Stimulated activated CD8-positive, alpha-beta memory T cell treated with anti-CD3 and anti-CD28 coated beads, Interleukin-12 subunit alpha, Interleukin-12 subunit beta, amount 100 ng/mL, for 4 hours (primary cell): ENCODE measurements at regions not wholly inside any gene's neighbourhood (a gene's known extent, or its start where the extent isn't known, plus 50 kb on each side); places are given as distances from the start of the nearest gene placed in this dataset.

ENCODE experiments used
- DNase-seq: peaks from one replicate; pipeline ENCODE4 v3.0.0-alpha.2; 2020; ENCODE audit warnings: low read depth

- no peak for DNase-seq
These were observed 178.0 kb upstream of the BMPER start for GRCh38 chr7:33727315-33727714.

- no peak for DNase-seq
These were observed 176.3 kb upstream of the BMPER start for GRCh38 chr7:33728873-33729551.

- DNase-seq: no peak
These were observed 175.6 kb upstream of the BMPER start for GRCh38 chr7:33729726-33730125.

GRCh38 chr7:33730958-33731357 is 174.4 kb upstream of the BMPER start:
- DNase-seq: no peak

GRCh38 chr7:33731912-33732311 is 173.4 kb upstream of the BMPER start:
- no peak for DNase-seq

GRCh38 chr7:33732462-33732861 is 172.9 kb upstream of the BMPER start:
- DNase-seq: no peak

- DNase-seq: no peak
These were observed 171.3 kb upstream of the BMPER start for GRCh38 chr7:33733870-33734650.

- no peak for DNase-seq
These were observed 169.9 kb upstream of the BMPER start for GRCh38 chr7:33735403-33735802.

GRCh38 chr7:33736521-33737221 is 168.7 kb upstream of the BMPER start:
- DNase-seq: no peak

- DNase-seq: no peak
These were observed 166.9 kb upstream of the BMPER start for GRCh38 chr7:33738260-33738935.

GRCh38 chr7:33739286-33739685 is 166.1 kb upstream of the BMPER start:
- no peak for DNase-seq

- no peak for DNase-seq
These were observed 162.8 kb upstream of the BMPER start for GRCh38 chr7:33742521-33742920.

- no peak for DNase-seq
These were observed 162.2 kb upstream of the BMPER start for GRCh38 chr7:33742999-33743587.

GRCh38 chr7:33743594-33743993 is 161.7 kb upstream of the BMPER start:
- no peak for DNase-seq

- no peak for DNase-seq
These were observed 160.9 kb upstream of the BMPER start for GRCh38 chr7:33744293-33745075.

GRCh38 chr7:33745934-33746333 is 159.4 kb upstream of the BMPER start:
- DNase-seq: no peak

GRCh38 chr7:33748793-33749192 is 156.5 kb upstream of the BMPER start:
- DNase-seq: no peak

GRCh38 chr7:33750177-33750576 is 155.2 kb upstream of the BMPER start:
- DNase-seq: no peak

- no peak for DNase-seq
These were observed 153.9 kb upstream of the BMPER start for GRCh38 chr7:33751443-33751842.

GRCh38 chr7:33753881-33754525 is 151.3 kb upstream of the BMPER start:
- DNase-seq: no peak
